Endodermal cell (in vitro differentiated cells): ENCODE measurements at regions not wholly inside any gene's neighbourhood (a gene's known extent, or its start where the extent isn't known, plus 50 kb on each side); places are given as distances from the start of the nearest gene placed in this dataset.

ENCODE experiments used
- DNase-seq: peaks from one replicate; pipeline ENCODE4 v3.0.0-alpha.2; 2017
- H3K27ac ChIP-seq: 2 replicates; pipeline ENCODE4 v1.5.1; 2013; ENCODE audit warnings: mild to moderate bottlenecking, low read depth, low read length, moderate library complexity
- H3K27me3 ChIP-seq: 2 replicates; pipeline ENCODE4 v1.6.1; 2013; ENCODE audit warnings: mild to moderate bottlenecking, low read length, moderate library complexity; ENCODE audit not compliant: insufficient read depth, control insufficient read depth, poor library complexity, severe bottlenecking
- H3K36me3 ChIP-seq: 2 replicates; pipeline ENCODE4 v1.7.0; 2013; ENCODE audit warnings: mild to moderate bottlenecking, low read length, moderate library complexity; ENCODE audit not compliant: control insufficient read depth, insufficient read depth
- H3K4me1 ChIP-seq: one replicate; pipeline ENCODE4 v1.7.0; 2013; ENCODE audit warnings: low read length; ENCODE audit not compliant: control insufficient read depth, insufficient read depth
- H3K4me3 ChIP-seq: 2 replicates; pipeline ENCODE4 v1.5.1; 2013; ENCODE audit warnings: mild to moderate bottlenecking, low read length, moderate library complexity
- H3K9ac ChIP-seq: 2 replicates; pipeline ENCODE4 v1.6.1; 2013; ENCODE audit warnings: mild to moderate bottlenecking, low read length, moderate library complexity; ENCODE audit not compliant: poor library complexity, severe bottlenecking; ENCODE audit errors: extremely low read depth
- H3K9me3 ChIP-seq: 2 replicates; pipeline ENCODE4 v1.6.1; 2013; ENCODE audit warnings: mild to moderate bottlenecking, low read length, moderate library complexity; ENCODE audit not compliant: control insufficient read depth
- H3K27ac Mint-ChIP-seq: 2 replicates; pipeline ENCODE4 v1.8.0; 2020; ENCODE audit warnings: mixed read lengths
- H3K27me3 Mint-ChIP-seq: 2 replicates; pipeline ENCODE4 v1.8.0; 2021; ENCODE audit warnings: mild to moderate bottlenecking, mixed read lengths; ENCODE audit not compliant: insufficient read depth
- H3K36me3 Mint-ChIP-seq: 2 replicates; pipeline ENCODE4 v1.8.0; 2020; ENCODE audit warnings: low read depth, mixed read lengths
- H3K4me1 Mint-ChIP-seq: 2 replicates; pipeline ENCODE4 v1.8.0; 2020; ENCODE audit warnings: mixed read lengths
- H3K4me3 Mint-ChIP-seq: 2 replicates; pipeline ENCODE4 v1.8.0; 2020; ENCODE audit warnings: mild to moderate bottlenecking, moderate library complexity, mixed read lengths
- H3K9me3 Mint-ChIP-seq: 2 replicates; pipeline ENCODE4 v1.8.0; 2020; ENCODE audit warnings: mild to moderate bottlenecking, mixed read lengths
- WGBS, 2 experiments: methylation state at CpG; one replicate each; pipeline versions ENCODE4 v1.1.5 to v1.1.7; 2013; ENCODE audit warnings: missing lambda C conversion rate in 2 of 2, mixed read lengths in 1 of 2; ENCODE audit not compliant: insufficient coverage in 1 of 2, insufficient read length in 1 of 2; 5-methylcytosine and 5-hydroxymethylcytosine counted together
- TF ChIP-seq, protein P1 (sequence below): fragments of 200-600 bp; sonication (generic); conservative IDR thresholded peaks from 2 replicates; pipeline ENCODE4 v1.5.0; 2021; ENCODE audit warnings: antibody characterized with exemption, mild to moderate bottlenecking

DNA sequence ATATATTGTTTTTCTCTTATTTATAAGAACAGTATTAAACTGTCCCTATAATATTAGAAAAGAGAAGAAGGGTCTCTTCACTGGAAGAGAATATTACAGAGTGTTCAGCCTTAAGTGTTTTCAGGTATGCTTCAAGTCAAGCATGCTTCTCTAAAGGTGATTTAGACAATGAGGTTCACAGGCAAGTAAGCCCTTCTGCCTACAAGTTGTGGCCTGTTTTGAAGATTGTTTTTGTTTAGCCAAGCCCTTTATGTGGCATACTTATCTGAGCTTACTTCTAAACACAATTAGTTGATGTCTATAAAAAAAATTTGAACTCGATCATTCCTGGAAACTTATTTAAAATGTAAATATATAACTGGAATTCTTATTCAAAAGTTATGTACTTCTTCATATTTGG, 343.8 kb upstream of the CDH18 start:
- Histone ChIP-seq H3K27ac (no peak overlapping the region), H3K4me3 (no peak overlapping the region), H3K36me3 (no peaks in the 10 kb centered on the region), H3K9me3 (no peaks in the 10 kb centered on the region), H3K27me3 (no peaks in the 10 kb centered on the region), H3K9ac (no peak overlapping the region), H3K4me1 (no peaks in the 10 kb centered on the region)
- H3K4me3 Mint-ChIP-seq, result no peak overlapping the region
- TF ChIP-seq, protein P1, sequence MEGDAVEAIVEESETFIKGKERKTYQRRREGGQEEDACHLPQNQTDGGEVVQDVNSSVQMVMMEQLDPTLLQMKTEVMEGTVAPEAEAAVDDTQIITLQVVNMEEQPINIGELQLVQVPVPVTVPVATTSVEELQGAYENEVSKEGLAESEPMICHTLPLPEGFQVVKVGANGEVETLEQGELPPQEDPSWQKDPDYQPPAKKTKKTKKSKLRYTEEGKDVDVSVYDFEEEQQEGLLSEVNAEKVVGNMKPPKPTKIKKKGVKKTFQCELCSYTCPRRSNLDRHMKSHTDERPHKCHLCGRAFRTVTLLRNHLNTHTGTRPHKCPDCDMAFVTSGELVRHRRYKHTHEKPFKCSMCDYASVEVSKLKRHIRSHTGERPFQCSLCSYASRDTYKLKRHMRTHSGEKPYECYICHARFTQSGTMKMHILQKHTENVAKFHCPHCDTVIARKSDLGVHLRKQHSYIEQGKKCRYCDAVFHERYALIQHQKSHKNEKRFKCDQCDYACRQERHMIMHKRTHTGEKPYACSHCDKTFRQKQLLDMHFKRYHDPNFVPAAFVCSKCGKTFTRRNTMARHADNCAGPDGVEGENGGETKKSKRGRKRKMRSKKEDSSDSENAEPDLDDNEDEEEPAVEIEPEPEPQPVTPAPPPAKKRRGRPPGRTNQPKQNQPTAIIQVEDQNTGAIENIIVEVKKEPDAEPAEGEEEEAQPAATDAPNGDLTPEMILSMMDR, result no peak
- no peaks in the 10 kb centered on the region for H3K9me3 Mint-ChIP-seq
- WGBS, 2 experiments, result no CpG with 5 or more reads among the region's 1 CpG
- no peak for DNase-seq
- no peaks in the 10 kb centered on the region for H3K27me3 Mint-ChIP-seq
- H3K4me1 Mint-ChIP-seq, result peaks cover 2% of the 10 kb centered on the region
- H3K27ac Mint-ChIP-seq, result no peak overlapping the region
- no peaks in the 10 kb centered on the region for H3K36me3 Mint-ChIP-seq

DNA sequence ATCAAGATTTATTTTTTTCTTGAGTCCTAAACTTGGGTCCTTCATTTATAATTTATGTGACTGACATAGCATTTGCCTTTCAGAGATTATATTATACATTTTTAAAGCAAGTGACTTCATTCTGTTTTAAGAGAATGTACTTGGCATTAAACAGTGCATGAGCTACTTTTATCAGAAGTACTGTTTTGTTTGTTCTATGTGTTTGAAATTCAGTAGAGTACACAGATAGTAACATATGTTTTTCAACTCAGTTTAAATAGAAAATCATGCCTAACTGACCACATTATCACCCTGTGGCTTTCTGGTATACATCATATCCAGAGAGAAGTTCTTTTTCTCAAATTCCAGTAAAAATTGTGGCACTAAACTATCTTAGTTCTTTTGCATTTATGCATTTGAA, 335.3 kb upstream of the CDH18 start:
- Histone ChIP-seq H3K9ac (no peak overlapping the region), H3K4me3 (no peak overlapping the region), H3K36me3 (no peaks in the 10 kb centered on the region), H3K4me1 (no peaks in the 10 kb centered on the region), H3K9me3 (no peaks in the 10 kb centered on the region), H3K27ac (no peak overlapping the region), H3K27me3 (no peaks in the 10 kb centered on the region)
- Mint-ChIP-seq H3K27ac (no peak overlapping the region), H3K4me1 (peaks cover 2% of the 10 kb centered on the region), H3K27me3 (no peaks in the 10 kb centered on the region), H3K36me3 (no peaks in the 10 kb centered on the region), H3K4me3 (no peak overlapping the region), H3K9me3 (no peaks in the 10 kb centered on the region)
- no peak for DNase-seq
- TF ChIP-seq, protein P1, result no peak

DNA sequence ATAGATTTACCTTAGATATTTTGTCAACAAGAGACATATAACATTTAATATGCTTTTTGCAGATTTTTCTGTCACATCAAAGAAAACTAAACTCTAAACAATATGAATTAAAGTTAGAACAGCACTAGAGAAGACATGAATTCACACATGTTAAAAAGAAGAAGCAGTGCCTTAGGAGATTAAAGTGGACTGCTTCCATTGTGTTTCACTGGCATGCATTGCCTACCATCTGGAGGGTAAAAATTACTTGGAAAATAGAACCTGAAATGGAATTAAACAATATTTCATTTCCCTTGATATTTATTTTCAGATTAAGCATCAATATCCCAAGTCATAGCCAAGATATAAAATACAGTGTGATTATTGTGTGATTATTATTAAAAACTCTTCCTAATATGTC, 319.4 kb upstream of the CDH18 start:
- H3K9me3 Mint-ChIP-seq, result no peaks in the 10 kb centered on the region
- H3K36me3 Mint-ChIP-seq, result no peaks in the 10 kb centered on the region
- Histone ChIP-seq H3K4me3 (no peak overlapping the region), H3K9me3 (no peaks in the 10 kb centered on the region), H3K9ac (no peak overlapping the region), H3K36me3 (no peaks in the 10 kb centered on the region), H3K27me3 (no peaks in the 10 kb centered on the region), H3K4me1 (no peaks in the 10 kb centered on the region), H3K27ac (no peak overlapping the region)
- TF ChIP-seq, protein P1, result no peak
- no peak overlapping the region for H3K27ac Mint-ChIP-seq
- no peak for DNase-seq
- no peak overlapping the region for H3K4me3 Mint-ChIP-seq
- no peaks in the 10 kb centered on the region for H3K4me1 Mint-ChIP-seq
- no peaks in the 10 kb centered on the region for H3K27me3 Mint-ChIP-seq
